B cell (primary cell): ENCODE measurements at regions not wholly inside any gene's neighbourhood (a gene's known extent, or its start where the extent isn't known, plus 50 kb on each side); places are given as distances from the start of the nearest gene placed in this dataset.

Source experiments
- ATAC-seq: fragments of 200-7000 bp; cut with Tn5 transposase; one replicate; pipeline ENCODE4 v1.10.0; 2021; ENCODE audit warnings: low read depth, mild to moderate bottlenecking, moderate number of reproducible peaks, moderate library complexity
- CTCF ChIA-PET: fragments of 350-600 bp; sonication (Branson Sonifier 250); formaldehyde crosslinking; loops from one replicate; lab custom pipeline; 2021; ENCODE audit warnings: antibody characterized with exemption, inconsistent platforms; lab: Charles Lee
- POLR2A ChIA-PET: fragments of 350-600 bp; sonication (Branson Sonifier 250); formaldehyde crosslinking; loops from one replicate; lab custom pipeline; 2021; ENCODE audit warnings: antibody characterized with exemption; lab: Charles Lee
- DNase-seq: peaks from one replicate; pipeline ENCODE4 v3.0.0; 2013
- H2AFZ ChIP-seq: 2 replicates; pipeline ENCODE4 v1.6.1; 2012; ENCODE audit warnings: mild to moderate bottlenecking, low read depth, low read length; ENCODE audit not compliant: insufficient read depth, poor library complexity, severe bottlenecking
- H3K27ac ChIP-seq, 2 donors: 1 replicate in 1 of 2; 2 replicates in 1 of 2; pipeline ENCODE4 v1.5.1; 2012 to 2013; ENCODE audit warnings: low read length in 2 of 2, mild to moderate bottlenecking in 2 of 2, moderate library complexity in 1 of 2
- H3K27me3 ChIP-seq, 4 experiments: fragments of 200-600 bp in 1 of 4; sonication (generic) in 1 of 4; replicated peaks in 1 of 4; 1 replicate in 2 of 4; 2 replicates in 2 of 4; pipeline versions ENCODE4 v1.6.1 to v1.7.0; 2013 to 2016; ENCODE audit warnings: low read length in 3 of 4, mild to moderate bottlenecking in 2 of 4, mixed read lengths in 1 of 4, moderate library complexity in 1 of 4; ENCODE audit not compliant: insufficient read depth in 4 of 4, control insufficient read depth in 3 of 4; ENCODE audit errors: control extremely low read depth in 1 of 4
- H3K36me3 ChIP-seq, 2 experiments: replicated peaks in 1 of 2; 1 replicate in 1 of 2; 2 replicates in 1 of 2; pipeline versions ENCODE4 v1.6.1 to v1.7.1; 2013; ENCODE audit warnings: low read length in 1 of 2; ENCODE audit not compliant: insufficient read depth in 2 of 2, control insufficient read depth in 1 of 2; ENCODE audit errors: control extremely low read depth in 1 of 2, extremely low read depth in 1 of 2
- H3K4me1 ChIP-seq, 2 donors: fragments of 200-600 bp in 1 of 2; sonication (generic) in 1 of 2; 1 replicate in 1 of 2; 2 replicates in 1 of 2; pipeline versions ENCODE4 v1.5.1 to v1.6.1; 2013 to 2017; ENCODE audit warnings: low read length in 2 of 2; ENCODE audit not compliant: control insufficient read depth in 2 of 2, insufficient read depth in 2 of 2
- H3K4me2 ChIP-seq: replicated peaks from 2 replicates; pipeline ENCODE3; 2012; ENCODE audit warnings: mild to moderate bottlenecking, low read depth, low read length; ENCODE audit not compliant: poor library complexity, severe bottlenecking
- H3K4me3 ChIP-seq, 5 experiments: fragments of 200-600 bp in 1 of 5; sonication (generic) in 1 of 5; 1 replicate in 3 of 5; 2 replicates in 2 of 5; pipeline versions ENCODE4 v1.5.1 to v1.7.0; 2011 to 2016; ENCODE audit warnings: low read length in 4 of 5, mild to moderate bottlenecking in 4 of 5, low read depth in 2 of 5, control low read depth in 1 of 5, moderate library complexity in 1 of 5; ENCODE audit not compliant: insufficient read depth in 1 of 5; ENCODE audit errors: control extremely low read depth in 1 of 5, extremely low read depth in 1 of 5
- H3K79me2 ChIP-seq: fragments of 200-600 bp; sonication (generic); one replicate; pipeline ENCODE4 v1.6.0; 2016; ENCODE audit warnings: low read length; ENCODE audit not compliant: control insufficient read depth, insufficient read depth
- H3K9ac ChIP-seq: fragments of 200-600 bp; sonication (generic); 2 replicates; pipeline ENCODE4 v1.6.1; 2017; ENCODE audit warnings: mild to moderate bottlenecking, low read length, moderate library complexity
- H3K9me3 ChIP-seq, 3 donors: one replicate each; pipeline versions ENCODE4 v1.6.1 to v1.7.1; 2013; ENCODE audit warnings: low read length in 2 of 3; ENCODE audit not compliant: control insufficient read depth in 2 of 3, insufficient read depth in 1 of 3; ENCODE audit errors: control extremely low read depth in 1 of 3
- H4K20me1 ChIP-seq: 2 replicates; pipeline ENCODE4 v1.6.0; 2012; ENCODE audit warnings: mild to moderate bottlenecking, low read length; ENCODE audit not compliant: insufficient read depth, control insufficient read depth, poor library complexity, severe bottlenecking
- H3K27ac Mint-ChIP-seq: one replicate; pipeline ENCODE4 v1.8.0; 2021; ENCODE audit warnings: mixed read lengths
- H3K27me3 Mint-ChIP-seq: one replicate; pipeline ENCODE4 v1.8.0; 2021; ENCODE audit warnings: mixed read lengths
- H3K4me1 Mint-ChIP-seq: one replicate; pipeline ENCODE4 v1.8.0; 2021; ENCODE audit warnings: mixed read lengths
- H3K4me3 Mint-ChIP-seq: one replicate; pipeline ENCODE4 v1.8.0; 2021; ENCODE audit warnings: mixed read lengths
- H3K9me3 Mint-ChIP-seq: one replicate; pipeline ENCODE4 v1.8.0; 2022; ENCODE audit warnings: mixed read lengths; ENCODE audit not compliant: insufficient read depth
- EZH2 ChIP-seq: IDR thresholded peaks from 2 replicates; pipeline ENCODE4 v1.6.1; 2012; ENCODE audit warnings: borderline replicate concordance, low read depth, mild to moderate bottlenecking, moderate library complexity, low read length; ENCODE audit not compliant: insufficient read depth, poor library complexity, severe bottlenecking
- WGBS: methylation state at CpG from one replicate; pipeline ENCODE4 v1.1.5; 2013; ENCODE audit warnings: missing lambda C conversion rate; ENCODE audit not compliant: insufficient coverage; 5-methylcytosine and 5-hydroxymethylcytosine counted together
- intact Hi-C: fragments of 100-400 bp; cut with micrococcal nuclease; formaldehyde crosslinking; loops from one replicate; pipeline ENCODE4 v1.10.0; 2022
- TF ChIP-seq, protein P1 (sequence below): fragments of 200-600 bp; IDR thresholded peaks from one replicate; pipeline ENCODE4 v1.8.0; 2022; ENCODE audit warnings: antibody characterized with exemption, mild to moderate bottlenecking

DNA sequence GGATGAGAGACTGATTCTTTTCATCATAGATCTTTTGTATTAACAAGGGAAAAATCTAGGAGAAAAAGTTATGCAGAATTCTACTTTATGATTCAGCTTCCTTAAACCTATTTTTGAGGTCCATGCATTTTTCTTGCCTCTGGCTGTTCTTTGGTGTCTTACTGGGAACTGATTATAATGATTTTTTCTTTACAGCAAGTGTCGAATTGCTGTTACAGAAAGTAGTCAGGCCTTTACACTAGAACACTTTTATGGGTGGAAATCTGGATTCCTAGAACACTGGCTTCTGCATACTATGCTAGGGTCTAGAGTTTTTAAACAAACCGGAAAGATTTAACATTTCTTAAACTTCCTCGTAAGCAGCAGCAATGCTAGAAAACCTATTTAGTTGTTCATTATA, 302.6 kb downstream of the NUP35 start:
- Mint-ChIP-seq H3K27me3 (no peaks in the 10 kb centered on the region), H3K4me3 (no peak overlapping the region), H3K9me3 (peaks cover 3% of the 10 kb centered on the region), H3K4me1 (no peaks in the 10 kb centered on the region), H3K27ac (no peak overlapping the region)
- no peak for DNase-seq
- peaks cover 0 to 1% (median 0%) of the 10 kb centered on the region in 3 donors for H3K9me3 ChIP-seq
- no peaks in the 10 kb centered on the region for H3K79me2 ChIP-seq
- no peak for TF ChIP-seq EZH2
- POLR2A ChIA-PET = no interaction called here
- ATAC-seq = no peak
- WGBS = no CpG with 5 or more reads among the region's 3 CpGs
- intact Hi-C loops = no loop called here
- no peaks in the 10 kb centered on the region for H3K27me3 ChIP-seq
- no peaks in the 10 kb centered on the region for H3K36me3 ChIP-seq
- no peak overlapping the region for H2AFZ ChIP-seq
- H4K20me1 ChIP-seq = no peaks in the 10 kb centered on the region
- H3K9ac ChIP-seq = no peak overlapping the region
- H3K4me1 ChIP-seq = no peaks in the 10 kb centered on the region
- H3K27ac ChIP-seq = no peak overlapping the region
- CTCF ChIA-PET = no interaction called here
- H3K4me3 ChIP-seq = no peak overlapping the region
- H3K4me2 ChIP-seq = no peak overlapping the region

DNA sequence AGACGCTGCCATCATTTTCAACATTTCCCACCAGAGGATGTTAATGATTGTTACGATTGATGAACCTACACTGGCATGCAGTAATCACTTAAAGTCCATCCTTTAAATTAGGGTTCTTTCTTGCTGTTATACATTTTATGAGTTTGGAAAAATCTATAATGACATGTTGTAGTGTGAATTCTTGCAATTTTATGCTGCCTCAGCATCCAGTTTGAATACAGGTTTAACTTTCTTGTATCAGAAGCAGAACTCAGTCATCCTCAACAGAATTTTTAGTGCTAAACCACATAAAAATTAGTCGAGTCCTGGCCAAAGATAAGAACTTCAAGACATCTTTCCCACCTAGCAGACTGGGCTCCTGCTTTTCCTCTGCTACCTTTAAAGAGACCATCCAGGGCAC, 303.3 kb downstream of the NUP35 start:
- H3K27ac Mint-ChIP-seq = no peak overlapping the region
- H2AFZ ChIP-seq = no peak overlapping the region
- peaks cover 0 to 1% (median 0%) of the 10 kb centered on the region in 3 donors for H3K9me3 ChIP-seq
- H3K4me3 Mint-ChIP-seq = no peak overlapping the region
- no peaks in the 10 kb centered on the region for H4K20me1 ChIP-seq
- DNase-seq (no peak), ATAC-seq (no peak)
- TF ChIP-seq, protein P1, sequence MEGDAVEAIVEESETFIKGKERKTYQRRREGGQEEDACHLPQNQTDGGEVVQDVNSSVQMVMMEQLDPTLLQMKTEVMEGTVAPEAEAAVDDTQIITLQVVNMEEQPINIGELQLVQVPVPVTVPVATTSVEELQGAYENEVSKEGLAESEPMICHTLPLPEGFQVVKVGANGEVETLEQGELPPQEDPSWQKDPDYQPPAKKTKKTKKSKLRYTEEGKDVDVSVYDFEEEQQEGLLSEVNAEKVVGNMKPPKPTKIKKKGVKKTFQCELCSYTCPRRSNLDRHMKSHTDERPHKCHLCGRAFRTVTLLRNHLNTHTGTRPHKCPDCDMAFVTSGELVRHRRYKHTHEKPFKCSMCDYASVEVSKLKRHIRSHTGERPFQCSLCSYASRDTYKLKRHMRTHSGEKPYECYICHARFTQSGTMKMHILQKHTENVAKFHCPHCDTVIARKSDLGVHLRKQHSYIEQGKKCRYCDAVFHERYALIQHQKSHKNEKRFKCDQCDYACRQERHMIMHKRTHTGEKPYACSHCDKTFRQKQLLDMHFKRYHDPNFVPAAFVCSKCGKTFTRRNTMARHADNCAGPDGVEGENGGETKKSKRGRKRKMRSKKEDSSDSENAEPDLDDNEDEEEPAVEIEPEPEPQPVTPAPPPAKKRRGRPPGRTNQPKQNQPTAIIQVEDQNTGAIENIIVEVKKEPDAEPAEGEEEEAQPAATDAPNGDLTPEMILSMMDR = no peak
- no peak for TF ChIP-seq EZH2
- H3K27me3 Mint-ChIP-seq = no peaks in the 10 kb centered on the region
- peaks cover 3% of the 10 kb centered on the region for H3K9me3 Mint-ChIP-seq
- intact Hi-C loops = no loop called here
- no peaks in the 10 kb centered on the region for H3K36me3 ChIP-seq
- WGBS = 65% methylated on average over 1 of the region's 3 CpGs
- H3K4me2 ChIP-seq = no peak overlapping the region
- no peak overlapping the region for H3K4me3 ChIP-seq
- no peaks in the 10 kb centered on the region for H3K79me2 ChIP-seq
- no peaks in the 10 kb centered on the region for H3K4me1 Mint-ChIP-seq
- no peaks in the 10 kb centered on the region for H3K27me3 ChIP-seq
- H3K9ac ChIP-seq = no peak overlapping the region
- H3K4me1 ChIP-seq = no peaks in the 10 kb centered on the region
- ChIA-PET CTCF (no interaction called here), POLR2A (no interaction called here)
- H3K27ac ChIP-seq = no peak overlapping the region
